ENCODE measurements at regions not wholly inside any gene's neighbourhood (a gene's known extent, or its start where the extent isn't known, plus 50 kb on each side); places are given as distances from the start of the nearest gene placed in this dataset.
"Not testable (repeated sequence)": the region's sequence is repeated elsewhere in the genome, so short reads cannot be mapped to it uniquely, and the experiment has no call there.

- no peaks in the 10 kb centered on the region for H3K9me3 ChIP-seq (replicated peaks in 1 of 3)
- intact Hi-C loops (cut with DNase I), result no loop called here
- no peak overlapping the region for H3K4me3 ChIP-seq
- peak overlapping the region in 1 of 5 donors; percentile 8 for H3K27ac ChIP-seq
- TF ChIP-seq POLR2A (IDR thresholded peaks at IDR 0.05) (no peak), CTCF (IDR thresholded peaks at IDR 0.05) (no peak)
- H3K4me1 ChIP-seq (replicated peaks in 1 of 2), result no peaks in the 10 kb centered on the region
- no peaks in the 10 kb centered on the region for H3K27me3 ChIP-seq
- no peak for DNase-seq
- 38 to 45% (median 42%) methylated on average over 6 of the region's 6 CpGs for WGBS, 4 donors
- no peaks in the 10 kb centered on the region for H3K36me3 ChIP-seq (replicated peaks in 1 of 2)
Observed at GRCh38 chr4:33780952-33781791, 2463.1 kb downstream of the ARAP2 start.

DNA sequence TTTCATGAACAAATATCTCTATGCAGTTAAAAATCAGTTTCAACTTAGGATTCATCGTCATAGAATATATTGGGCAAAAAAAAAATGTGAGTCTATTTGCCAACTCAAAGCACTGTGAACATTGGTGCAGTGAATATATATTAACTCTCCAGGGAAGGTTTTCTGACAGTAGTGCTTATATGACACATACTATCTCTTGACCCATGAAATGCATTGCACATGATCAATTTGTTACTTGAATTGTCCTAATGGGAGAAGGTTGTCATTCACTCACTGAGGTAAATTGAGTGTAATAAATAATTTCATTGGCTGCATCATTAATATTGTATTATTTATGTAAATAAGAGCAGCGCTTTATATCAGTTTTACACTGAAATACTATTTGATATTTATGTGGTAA, 2458.5 kb downstream of the ARAP2 start:
- H3K4me1 ChIP-seq (replicated peaks in 1 of 2), result no peaks in the 10 kb centered on the region
- intact Hi-C loops (cut with DNase I), result no loop called here
- H3K27me3 ChIP-seq, result no peaks in the 10 kb centered on the region
- no peaks in the 10 kb centered on the region for H3K9me3 ChIP-seq (replicated peaks in 1 of 3)
- H3K27ac ChIP-seq, result no peak overlapping the region
- no peak for TF ChIP-seq CTCF (IDR thresholded peaks at IDR 0.05)
- TF ChIP-seq POLR2A (IDR thresholded peaks at IDR 0.05), result no peak
- DNase-seq, result no peak
- no peaks in the 10 kb centered on the region for H3K36me3 ChIP-seq (replicated peaks in 1 of 2)
- 84 to 94% (median 88%) methylated on average over 2 of the region's 2 CpGs for WGBS, 4 donors
- no peak overlapping the region for H3K4me3 ChIP-seq

DNA sequence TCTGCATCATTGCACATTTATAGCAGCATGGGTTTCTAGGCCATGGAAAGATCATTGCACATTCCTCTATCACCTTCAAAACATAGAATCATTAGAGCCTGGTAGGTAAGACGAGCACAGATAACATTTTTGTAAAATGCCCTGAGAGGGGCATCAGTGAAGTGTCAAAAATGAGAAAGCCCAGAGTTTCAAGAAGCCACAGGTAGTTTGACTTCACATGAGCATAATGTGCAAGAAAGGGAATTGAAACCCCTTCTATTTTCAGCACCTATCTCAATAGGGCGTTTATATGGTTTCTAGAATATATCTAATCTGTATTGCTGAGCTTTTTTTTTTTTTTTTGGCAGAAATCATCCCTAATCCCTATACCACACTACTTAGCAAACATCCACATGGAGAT, 2441.7 kb downstream of the ARAP2 start:
- Histone ChIP-seq H3K9me3 (replicated peaks in 1 of 3) (no peaks in the 10 kb centered on the region), H3K36me3 (replicated peaks in 1 of 2) (no peaks in the 10 kb centered on the region), H3K4me1 (replicated peaks in 1 of 2) (no peaks in the 10 kb centered on the region), H3K4me3 (no peak overlapping the region), H3K27ac (no peak overlapping the region), H3K27me3 (no peaks in the 10 kb centered on the region)
- intact Hi-C loops (cut with DNase I), result no loop called here
- WGBS, 4 donors, result 34 to 48% (median 39%) methylated on average over 2 of the region's 2 CpGs
- no peak for TF ChIP-seq CTCF (IDR thresholded peaks at IDR 0.05)
- TF ChIP-seq POLR2A (IDR thresholded peaks at IDR 0.05), result no peak
- DNase-seq, result no peak

DNA sequence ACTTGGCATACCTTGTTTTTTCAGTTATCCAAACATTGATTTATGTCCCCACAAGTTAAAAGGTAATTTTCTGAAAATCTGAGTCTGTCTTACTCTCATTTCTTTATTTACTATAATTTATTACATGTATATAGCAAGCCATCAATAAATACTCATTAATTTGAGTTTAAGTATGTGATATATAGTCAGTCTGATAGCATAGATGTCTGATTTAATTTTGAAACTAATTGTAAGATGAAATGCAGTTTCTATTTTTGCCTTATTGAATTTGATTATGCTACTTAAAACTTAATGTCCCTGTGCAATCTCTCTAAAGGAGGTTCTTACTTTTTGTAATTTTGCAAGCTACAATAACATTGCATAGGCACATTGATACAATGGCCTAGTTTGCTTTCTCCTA, 2418.6 kb downstream of the ARAP2 start:
- H3K27ac ChIP-seq, result no peak overlapping the region
- H3K9me3 ChIP-seq (replicated peaks in 1 of 3), result no peaks in the 10 kb centered on the region
- TF ChIP-seq CTCF (IDR thresholded peaks at IDR 0.05) (no peak), POLR2A (IDR thresholded peaks at IDR 0.05) (no peak)
- H3K4me1 ChIP-seq (replicated peaks in 1 of 2), result no peaks in the 10 kb centered on the region
- no peaks in the 10 kb centered on the region for H3K36me3 ChIP-seq (replicated peaks in 1 of 2)
- intact Hi-C loops (cut with DNase I), result no loop called here
- DNase-seq, result no peak
- no peak overlapping the region for H3K4me3 ChIP-seq
- no peaks in the 10 kb centered on the region for H3K27me3 ChIP-seq

DNA sequence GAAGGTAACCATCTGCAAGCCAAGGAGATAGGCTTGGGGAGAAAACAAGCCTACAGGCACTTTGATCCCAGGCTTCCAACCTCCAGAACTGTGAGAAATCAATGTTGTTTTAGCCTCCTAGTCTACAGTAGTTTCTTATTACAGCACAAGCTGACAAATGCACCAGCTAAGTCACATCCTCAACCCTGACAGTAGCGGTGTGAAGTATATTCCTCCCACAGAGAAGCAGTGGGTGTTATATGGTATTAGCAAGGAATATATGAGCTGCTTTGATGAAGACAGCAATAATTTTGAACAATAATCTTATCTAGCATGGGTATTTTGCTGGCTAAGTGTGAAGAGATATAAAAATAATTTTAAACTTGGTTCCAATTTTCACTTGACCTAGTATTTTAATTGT, 2415.0 kb downstream of the ARAP2 start:
- H3K4me3 ChIP-seq; H3K4me1 ChIP-seq (replicated peaks in 1 of 2); H3K36me3 ChIP-seq (replicated peaks in 1 of 2); H3K27me3 ChIP-seq; H3K9me3 ChIP-seq (replicated peaks in 1 of 3); intact Hi-C loops (cut with DNase I); H3K27ac ChIP-seq; DNase-seq: not testable (repeated sequence)
- 90 to 95% (median 93%) methylated on average over 1 of the region's 1 CpG for WGBS, 4 donors

Data from adrenal gland (tissue), 9 donors.